Amniotic epithelial cell (primary cell): ENCODE measurements at regions not wholly inside any gene's neighbourhood (a gene's known extent, or its start where the extent isn't known, plus 50 kb on each side); places are given as distances from the start of the nearest gene placed in this dataset.
A peak's percentile ranks its signal among the peaks of the same experiment; 100 is the strongest.

Experiments
- DNase-seq: peaks from one replicate; pipeline ENCODE4 v3.0.0-alpha.2; 2010; ENCODE audit warnings: low read depth

DNA sequence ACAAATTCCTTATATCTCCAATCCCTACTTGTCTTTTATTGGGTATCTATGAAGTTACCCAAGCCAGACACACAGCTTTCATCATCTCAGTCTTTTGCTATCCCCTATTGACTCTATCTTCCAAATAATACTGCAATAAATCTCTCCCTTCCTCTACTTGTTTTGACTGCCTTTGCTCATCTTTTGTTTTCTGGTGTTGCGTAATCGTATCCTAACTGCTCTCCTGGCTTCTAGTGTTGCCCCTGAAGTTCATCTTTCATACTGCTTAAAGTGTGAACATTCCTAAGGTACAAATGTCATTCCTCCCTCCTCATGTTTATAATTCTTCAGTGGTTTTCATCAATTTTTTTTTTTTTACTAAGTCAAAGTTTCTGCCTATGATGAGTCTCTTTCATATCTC, 491.3 kb upstream of the DCC start:
- DNase-seq = no peak

DNA sequence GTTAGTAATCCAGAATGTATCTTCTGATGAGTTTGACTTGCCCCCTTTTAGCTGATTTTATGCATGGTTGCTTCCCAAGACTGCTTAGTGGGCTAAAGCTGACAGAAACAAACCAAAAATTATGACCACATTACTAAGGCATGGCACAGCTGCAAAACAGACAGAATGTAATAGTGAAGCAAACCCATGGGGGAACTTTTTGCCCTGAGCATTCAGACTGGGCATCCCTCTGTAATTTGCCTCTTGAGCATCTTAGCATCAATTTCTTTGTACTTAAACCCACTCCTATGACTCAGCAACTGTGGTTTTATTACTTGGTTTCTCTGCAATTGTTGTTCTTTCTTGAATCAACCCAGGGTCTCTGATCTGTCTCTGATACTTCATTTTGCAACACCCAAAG, 487.3 kb upstream of the DCC start:
- no peak for DNase-seq

DNA sequence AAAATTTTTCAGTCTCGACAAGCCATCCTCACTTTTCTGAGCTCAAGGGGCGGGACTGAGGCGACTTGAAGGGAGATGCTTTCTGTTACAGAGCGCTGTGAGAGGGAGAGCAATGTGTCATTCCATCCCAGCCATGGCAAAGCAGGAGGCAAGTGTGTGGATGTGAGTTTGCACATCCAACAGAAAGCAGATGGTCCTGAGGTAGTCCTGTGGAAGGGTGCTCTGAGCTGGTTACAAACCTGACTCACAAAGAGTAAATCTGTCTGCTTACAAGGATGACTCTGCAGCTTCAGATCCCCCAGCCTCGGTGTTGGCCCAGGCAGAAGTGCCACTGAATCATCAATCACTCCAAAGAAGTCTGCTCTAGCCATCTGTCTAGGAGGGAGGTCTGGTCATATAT, 482.0 kb upstream of the DCC start:
- DNase-seq = no peak

DNA sequence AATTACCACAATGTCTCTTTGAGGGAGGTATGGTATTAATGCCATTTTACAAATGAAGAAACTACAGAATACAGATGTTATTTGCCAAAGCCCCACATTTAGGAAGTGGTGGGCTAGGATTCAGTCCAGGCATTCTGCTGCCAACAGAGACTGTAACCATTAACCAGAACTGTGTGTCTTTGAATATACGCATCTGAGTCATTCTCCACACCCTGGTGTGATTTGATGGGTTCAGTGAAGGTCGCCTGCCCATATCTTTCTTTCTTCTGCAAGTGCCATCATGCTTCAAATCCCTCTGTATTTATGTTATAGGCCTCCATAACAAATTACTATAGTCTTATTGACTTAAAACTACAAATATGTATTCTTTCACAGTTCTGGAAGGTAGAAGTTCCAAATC, 479.0 kb upstream of the DCC start:
- DNase-seq = no peak

DNA sequence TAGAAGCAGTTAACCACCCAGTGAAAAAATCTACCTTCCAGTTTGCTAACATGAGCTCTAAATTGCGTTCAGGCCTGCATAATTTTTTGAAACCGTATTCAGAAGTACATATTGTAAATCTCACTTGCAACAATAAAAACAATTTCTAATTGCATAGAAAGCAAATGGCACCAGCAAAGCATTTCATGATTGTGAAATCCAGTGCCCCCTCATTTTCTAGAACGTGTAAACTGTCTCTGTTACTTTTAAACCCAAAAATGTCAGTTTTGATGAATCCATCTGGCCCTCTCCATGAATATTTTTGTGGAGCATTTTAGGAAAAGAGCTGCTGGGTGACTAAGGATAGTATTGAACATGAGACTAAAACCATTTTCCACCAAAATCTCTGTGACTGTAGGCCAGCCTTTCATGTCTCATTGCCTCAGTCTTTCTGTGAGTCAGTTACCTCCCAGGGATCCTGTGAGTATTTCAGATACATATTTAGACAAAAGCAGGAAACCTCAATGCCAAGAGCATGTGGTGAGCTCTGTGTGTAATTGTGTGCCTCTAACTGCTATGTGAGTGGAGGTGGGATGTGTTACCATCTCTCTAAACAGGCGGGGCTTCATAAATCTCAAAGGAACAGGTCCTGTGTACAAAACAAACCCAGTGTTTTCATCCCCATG, 477.8 kb upstream of the DCC start:
- DNase-seq = no peak

DNA sequence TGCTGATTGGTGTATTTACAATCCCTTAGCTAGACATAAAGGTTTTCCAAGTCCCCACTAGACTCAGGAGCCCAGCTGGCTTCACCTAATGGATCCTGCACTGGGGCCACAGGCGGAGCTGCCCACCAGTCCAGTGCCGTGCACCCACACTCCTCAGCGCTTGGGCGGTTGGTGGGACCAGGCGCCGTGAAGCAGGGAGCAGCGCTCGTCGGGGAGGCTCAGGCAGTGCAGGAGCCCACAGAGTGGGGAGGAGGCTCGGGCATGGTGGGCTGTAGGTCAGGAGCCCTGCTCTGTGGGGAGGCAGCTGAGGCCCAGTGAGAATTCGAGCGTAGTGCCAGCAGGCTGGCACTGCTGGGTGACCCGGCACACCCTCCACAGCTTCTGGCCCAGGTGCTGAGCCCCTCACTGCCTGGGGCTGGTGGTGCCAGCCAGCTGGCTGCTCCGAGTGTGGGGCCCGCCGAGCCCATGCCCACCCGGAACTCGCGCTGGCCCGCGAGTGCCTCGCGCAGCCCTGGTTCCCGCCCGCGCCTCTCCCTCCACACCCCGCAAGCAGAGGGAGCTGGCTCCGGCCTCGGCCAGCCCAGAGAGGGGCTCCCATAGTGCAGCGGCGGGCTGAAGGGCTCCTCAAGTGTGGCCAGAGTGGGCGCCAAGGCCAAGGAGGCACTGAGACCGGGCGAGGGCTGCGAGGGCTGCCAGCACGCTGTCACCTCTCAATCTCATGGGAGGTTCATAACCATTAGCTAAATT, 475.6 kb upstream of the DCC start:
- no peak for DNase-seq

DNA sequence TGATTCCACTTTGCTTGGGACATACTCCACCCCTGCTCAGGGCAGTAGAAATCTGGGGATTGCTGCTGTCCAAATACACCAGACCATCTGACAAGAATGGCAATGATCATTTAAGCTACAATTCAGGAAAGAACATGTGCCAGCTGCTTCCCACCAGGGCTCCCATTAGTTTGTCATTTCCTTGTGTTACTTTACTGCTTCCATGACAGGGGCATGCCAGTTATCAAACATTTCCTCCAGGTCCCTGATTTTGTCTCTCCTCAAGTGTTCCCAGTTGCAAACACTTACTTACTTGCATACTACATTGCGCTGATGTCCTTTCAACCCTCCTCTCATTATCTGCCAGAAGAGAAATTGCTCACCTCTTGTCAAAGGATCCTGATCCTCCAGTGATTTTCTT, 474.5 kb upstream of the DCC start:
- DNase-seq = no peak

DNA sequence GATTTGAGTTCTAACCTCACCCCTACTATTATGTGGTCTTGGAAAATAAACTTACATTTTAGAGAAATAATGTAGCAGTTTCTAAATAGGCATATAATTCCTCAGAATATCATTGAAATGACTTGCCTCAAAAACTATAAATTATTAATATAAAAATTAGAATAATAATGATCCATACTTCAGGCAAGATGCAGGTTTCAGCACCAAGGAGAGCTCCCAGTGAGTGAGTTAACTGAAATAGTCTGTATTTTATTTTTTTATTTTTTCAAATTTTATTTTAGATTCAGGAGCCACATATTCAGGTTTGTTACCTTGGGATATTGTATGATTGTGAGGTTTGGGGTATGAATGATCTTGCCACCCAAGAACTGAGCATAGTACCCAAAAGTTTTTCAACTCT, 472.2 kb upstream of the DCC start:
- DNase-seq = peak; percentile 1

DNA sequence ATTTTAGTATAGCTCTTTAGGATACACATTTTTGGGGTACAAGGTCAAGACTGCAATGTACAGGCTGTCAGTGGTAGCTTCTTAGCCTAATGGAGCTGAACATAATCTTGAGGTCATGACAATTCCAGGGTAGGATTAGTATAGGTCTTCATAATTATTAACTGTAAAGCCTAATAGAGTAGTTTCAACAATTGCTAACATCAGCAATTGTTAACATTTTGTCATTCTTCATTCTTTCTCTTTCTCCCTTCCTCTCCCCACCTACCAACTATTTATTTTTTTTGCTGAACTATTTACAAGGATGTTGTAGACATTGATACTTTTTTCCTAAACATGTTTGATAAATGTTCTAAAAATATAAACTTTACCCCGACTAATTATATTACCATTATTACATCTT, 461.3 kb upstream of the DCC start:
- no peak for DNase-seq

DNA sequence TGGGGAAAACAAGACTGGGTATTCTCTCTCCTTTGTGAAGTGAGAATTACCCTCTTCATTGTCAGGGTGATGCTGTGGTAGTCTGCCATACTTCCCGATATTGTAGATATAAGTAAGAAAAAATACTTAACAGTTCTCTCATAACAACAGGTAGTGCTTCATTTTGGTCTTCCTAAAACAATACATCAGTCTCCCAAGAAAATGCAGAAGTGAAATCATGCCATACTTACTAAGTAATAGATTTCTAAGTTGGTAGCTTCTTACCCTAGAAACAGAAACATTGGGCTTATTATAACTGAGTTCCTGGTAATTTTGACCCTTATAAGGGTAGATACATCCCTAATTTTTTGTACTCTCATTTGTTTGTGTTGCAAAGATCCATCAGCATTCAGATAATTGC, 460.7 kb upstream of the DCC start:
- DNase-seq = no peak

DNA sequence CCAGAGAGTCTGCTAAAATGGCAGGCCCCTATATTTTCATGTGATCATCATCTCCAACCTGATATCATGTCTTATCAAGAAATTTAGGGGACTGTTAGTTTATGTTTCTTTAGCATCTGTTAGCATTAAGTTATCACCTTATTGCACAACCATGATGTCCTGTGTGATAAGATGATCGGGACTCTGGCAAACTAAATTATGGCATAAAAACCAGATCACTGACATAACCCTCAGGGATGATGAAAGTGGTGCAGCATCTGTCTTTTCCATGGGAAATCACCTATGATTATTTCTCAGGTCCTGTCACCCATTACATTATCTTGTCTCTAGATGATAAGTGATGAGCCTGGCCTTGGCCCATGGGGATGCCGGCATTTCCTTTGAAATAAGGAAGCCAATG, 458.6 kb upstream of the DCC start:
- no peak for DNase-seq

DNA sequence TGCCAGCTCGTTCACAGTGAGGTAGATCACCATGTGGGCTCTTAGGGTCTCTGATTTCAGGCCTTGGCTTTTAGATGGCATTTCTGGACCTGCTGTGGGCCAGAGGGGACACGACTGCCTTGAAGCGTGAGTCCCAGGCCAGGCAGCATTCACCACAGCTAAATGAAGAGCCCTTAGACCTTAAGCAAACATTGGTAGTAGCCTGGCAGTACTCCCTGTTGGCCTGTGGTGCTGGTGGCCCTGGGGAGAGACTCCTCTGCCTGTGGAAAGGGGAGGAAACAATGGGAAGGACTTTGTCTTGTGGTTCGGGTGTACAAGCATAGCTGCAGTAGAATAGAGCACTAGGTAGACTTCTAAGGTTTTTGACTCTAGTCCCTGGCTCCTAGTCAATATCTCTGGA, 456.0 kb upstream of the DCC start:
- DNase-seq = no peak

DNA sequence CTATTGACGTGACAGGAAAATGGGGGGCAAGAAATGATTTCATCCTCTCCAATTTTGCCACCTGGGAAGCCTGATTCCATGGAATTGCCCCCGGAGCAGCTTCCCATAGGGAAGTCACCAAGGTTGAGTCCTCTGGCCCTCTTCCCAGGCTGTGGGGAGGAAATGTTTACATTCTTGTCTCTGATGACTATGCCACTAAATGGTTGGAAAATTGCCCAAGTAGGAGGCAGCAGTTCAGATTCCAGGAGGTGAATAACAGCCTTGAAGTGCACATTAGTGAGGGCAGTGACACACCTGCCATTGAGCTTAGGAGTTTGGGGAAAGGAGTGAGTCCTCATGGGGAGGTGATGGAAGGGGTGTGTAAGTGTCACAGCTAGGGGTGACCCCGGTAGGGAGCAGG, 449.2 kb upstream of the DCC start:
- DNase-seq = no peak

DNA sequence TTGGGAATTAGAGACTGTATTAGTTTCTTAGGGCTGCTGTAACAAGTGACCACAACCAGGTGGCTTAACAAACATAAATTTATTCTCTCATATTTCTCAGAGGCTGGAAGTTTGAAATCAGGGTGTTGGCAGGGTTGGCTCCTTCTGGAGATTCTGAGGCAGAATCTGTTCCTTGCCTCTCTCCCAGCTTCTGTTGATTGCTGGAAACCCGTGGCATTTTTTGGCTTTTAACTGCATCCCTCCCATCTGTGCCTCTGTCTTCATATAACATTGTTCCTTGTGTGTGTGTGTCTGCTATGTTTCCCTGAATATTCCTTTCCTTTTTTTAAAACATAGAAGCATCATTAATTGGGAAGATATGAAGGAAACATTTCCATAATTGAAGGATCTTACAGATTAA, 448.1 kb upstream of the DCC start:
- no peak for DNase-seq

DNA sequence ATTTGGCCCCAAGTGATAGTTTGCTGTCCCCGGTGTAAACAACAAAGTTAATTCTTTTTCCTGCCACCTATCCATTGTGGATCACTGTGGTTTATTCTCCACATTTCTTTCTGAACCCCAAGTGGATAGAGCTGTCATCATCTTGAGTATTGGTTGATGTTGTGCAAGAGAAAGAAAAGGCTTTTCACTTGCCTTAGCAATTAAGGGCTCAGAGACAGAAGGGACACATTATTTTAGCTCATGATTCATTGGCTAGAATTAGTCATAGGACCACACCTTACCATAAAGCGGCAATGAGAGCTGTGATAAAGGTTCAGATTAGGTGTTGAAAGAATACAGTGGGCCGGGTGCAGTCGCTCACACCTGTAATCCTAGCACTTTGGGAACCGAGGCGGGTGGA, 442.1 kb upstream of the DCC start:
- DNase-seq = no peak

DNA sequence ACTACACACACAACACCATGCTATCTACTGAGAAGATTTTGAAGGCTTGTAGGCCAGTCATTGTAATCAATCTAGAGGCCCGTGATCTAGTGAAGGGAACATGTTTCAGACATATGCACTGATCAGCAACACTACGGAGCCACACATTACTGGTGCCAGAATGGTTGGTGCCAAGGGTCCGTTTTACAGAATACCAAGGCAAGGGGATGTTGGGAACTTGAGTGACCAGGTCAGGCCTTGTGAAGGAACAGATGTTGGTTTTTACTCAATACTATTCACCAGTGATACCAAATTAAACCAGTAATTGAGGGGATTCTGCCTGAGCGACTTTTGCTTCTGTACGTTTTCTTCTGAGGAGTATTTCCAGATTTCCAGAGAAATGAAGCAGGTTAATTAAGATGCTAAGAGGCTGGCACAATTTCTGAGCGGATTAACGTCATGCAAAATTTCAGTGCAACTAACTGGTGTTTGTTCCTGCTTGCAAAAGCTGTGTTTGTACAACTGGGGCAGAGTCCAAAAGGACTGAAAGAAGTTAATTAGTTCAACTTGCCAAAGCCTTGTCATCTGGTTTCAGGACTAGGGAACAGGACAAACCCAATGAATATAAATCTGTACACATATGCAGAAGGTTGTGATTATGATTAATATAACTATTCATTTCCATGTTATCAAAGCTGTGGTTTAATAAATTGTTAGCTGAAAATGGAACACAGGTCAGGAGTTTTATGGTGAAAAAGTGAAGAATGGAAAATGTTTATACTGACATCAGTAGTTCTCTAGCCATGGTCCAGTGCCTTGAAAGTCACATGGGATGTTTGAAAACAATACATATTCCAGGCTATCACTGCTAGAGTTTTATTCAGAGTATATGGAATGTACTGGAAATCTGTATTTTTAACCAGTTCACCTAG, 432.1 kb upstream of the DCC start:
- DNase-seq = no peak

DNA sequence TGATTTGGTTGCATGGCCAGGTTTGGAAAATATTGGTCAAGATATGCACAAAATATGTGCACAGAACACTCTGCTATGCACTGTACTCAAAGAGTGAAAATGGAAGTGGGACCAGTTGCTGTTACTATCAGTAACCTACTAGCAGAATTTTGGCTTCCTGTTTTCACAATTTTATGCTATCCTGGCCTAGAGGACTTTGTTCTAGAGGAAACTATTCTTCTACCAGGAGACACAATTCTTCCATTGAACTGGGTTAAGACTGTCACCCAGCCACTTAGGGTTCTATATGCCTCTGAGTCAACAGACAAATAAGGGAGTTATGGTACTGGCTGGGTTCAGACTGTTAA, 431.4 kb upstream of the DCC start:
- no peak for DNase-seq

DNA sequence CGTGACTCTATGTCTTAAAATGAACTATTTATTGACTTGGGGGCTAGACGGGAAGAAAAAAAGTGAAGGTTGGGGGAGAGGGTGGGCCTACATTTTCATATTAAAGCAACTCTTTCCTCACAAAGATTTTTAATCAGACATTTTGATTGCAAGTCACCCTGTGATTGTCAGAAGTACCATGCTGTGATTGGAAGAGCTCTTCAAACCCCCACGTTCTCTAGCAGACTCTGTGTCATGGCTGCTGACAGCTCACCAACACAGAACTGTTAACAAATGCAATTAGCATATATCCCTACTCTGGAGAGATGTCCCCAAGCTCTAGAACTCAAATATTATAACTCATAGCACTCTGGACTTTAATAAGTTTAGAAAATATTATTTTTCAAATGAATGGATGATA, 428.4 kb upstream of the DCC start:
- DNase-seq = no peak

DNA sequence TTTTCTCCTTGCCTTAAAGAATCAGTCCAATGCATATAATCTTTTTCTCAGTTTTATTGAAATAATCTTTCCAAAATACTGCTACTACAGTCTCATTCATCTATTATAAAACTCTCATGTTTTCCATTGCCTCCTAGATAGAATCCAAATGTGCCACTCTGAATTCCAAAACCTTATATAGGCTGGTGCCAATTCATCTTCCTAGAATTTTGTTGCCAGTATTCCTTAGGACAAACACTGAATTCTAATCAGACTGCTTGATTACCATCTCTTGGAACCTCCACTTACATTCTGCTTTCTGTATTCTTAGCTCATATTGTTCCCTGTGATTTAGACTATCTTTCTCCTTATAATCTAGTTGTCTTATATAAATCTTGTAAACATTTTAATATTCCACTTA, 427.6 kb upstream of the DCC start:
- no peak for DNase-seq

DNA sequence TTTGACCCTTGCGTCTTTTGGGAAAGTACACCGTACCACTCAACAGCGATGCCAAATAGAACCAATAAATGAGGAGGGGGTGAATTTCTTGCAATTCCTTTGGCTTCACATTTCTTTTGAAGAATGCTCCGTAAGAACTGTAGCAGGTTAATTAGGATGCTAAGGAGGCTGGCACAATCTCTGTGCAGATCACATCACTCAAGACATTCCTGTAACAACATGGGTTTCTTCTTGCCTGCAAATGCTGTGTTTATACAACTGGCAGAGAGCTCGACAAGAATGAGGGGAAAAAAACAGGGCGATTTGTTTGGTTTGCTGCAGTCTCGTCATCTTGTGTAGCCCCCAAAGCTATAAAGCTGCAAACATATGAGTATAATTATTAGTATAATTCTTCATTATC, 424.8 kb upstream of the DCC start:
- DNase-seq = no peak

DNA sequence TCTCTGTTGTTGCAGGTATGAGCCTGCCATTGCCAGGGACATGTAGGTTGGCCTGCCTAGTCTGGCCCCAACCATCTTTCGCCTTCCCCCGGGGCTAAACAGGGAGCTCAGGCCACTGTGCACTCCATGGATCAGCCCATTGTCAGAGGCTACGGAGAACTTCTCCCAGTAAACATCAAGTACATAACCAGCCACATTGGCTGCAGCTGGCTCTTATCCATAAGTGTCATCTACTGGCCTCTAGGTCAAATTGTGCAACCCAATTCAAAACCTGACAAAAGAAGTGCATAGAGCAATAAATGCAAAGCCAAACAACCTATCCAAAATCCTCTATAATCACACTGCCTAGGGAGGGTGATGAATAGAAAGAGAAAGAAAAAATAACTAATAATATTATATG, 418.1 kb upstream of the DCC start:
- DNase-seq = no peak

DNA sequence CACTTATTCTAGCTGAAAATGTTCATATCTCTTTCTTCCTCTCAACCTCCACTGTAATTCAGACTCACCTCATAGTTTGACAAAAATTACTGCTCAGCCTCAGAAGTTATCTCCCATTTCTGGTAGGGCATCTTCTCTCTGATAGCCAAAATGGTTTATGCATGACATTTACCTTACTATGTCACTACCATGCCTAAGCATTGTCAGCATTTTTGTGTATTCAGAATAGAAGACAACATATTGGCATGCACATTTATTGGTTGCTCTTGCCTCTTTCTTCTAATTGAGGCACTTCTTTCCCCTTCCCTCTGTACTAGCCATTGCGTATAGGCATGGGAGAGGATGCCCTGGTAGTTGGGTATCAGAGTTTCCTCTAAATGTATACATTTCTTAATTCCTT, 406.1 kb upstream of the DCC start:
- no peak for DNase-seq

DNA sequence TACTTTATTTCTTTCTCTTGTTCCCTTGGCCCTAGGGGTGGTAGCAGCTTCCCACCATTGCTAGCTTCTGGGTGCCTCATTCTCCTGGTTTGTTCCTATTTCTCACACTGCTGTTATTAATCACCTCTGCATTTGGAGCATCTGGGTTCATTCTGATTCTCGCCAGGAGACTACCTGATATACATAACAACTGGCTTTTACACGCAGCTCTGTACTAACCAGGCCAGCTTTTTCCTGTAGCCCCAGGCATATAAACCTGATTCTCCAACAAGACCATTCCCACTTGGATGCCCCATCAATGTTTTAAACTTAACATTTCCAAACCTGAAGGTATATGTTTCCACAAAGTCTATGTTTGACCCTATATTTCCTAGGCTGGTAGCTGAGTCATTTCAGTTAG, 403.9 kb upstream of the DCC start:
- DNase-seq = no peak
